ENCODE measurements at regions not wholly inside any gene's neighbourhood (a gene's known extent, or its start where the extent isn't known, plus 50 kb on each side); places are given as distances from the start of the nearest gene placed in this dataset.

DNA sequence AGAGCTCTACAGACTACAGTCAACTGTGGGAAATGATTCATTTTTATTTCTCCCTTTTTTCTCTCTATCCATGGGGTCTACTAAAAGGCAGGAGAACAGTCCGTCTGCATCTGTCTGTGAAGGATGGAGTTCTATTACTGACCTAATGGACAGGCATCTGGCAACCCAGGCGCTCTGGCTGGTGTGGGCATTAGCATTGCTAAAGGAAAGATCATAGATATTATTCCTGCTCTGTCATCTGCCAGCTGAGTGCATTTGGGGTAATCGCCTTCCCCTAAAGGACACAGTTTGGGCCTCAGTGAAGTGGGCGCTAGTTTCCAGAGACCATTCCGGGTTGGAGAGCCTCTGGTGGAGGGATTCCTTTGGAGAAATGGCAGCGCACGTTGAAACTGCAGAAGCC lies 201.3 kb upstream of the TCERG1L start (continued):
- TF ChIP-seq FOXK2 (IDR thresholded peaks at IDR 0.05), result no peak
- no peak for TF ChIP-seq MXI1 (IDR thresholded peaks at IDR 0.05; ENCODE audit: low read depth, low read length)
- no peak for TF ChIP-seq TBL1XR1 (IDR thresholded peaks at IDR 0.05; ENCODE audit: low read depth, low read length)

DNA sequence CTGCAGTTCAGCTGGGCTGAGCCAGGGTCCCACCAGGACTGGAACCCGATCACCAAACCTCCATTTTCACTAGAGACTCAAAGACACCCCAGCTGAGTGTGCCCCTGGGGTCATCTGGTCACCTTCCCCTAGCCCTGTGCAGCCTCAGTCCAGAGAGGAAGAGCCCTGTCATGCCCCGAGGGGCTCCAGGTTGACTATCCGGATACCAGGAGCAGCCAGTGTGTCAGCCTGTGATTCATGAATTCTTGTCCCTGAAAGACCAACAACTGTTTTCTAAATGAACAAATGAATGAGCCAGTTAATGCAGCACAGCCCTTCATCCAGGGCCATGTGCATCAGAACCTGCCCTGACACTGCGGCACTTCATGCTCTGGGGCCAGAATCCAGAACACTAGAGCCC lies 201.9 kb upstream of the TCERG1L start:
- Histone ChIP-seq H3K36me3 (ENCODE audit: control insufficient read depth in 2 of 2, insufficient read depth in 2 of 2, low read length in 1 of 2) (no peaks in the 10 kb centered on the region), H3K4me1 (ENCODE audit: control insufficient read depth, insufficient read depth, low read length) (no peaks in the 10 kb centered on the region), H2AFZ (ENCODE audit: control insufficient read depth, low read depth, low read length) (no peak overlapping the region), H3K4me3 (no peak overlapping the region), H3K27me3 (replicated peaks in 1 of 2; ENCODE audit: control insufficient read depth in 2 of 2, insufficient read depth in 2 of 2, low read length in 1 of 2) (no peaks in the 10 kb centered on the region), H4K20me1 (ENCODE audit: control insufficient read depth, insufficient read depth) (no peaks in the 10 kb centered on the region), H3K4me2 (ENCODE audit: control insufficient read depth, insufficient read depth) (no peak overlapping the region), H3K9ac (ENCODE audit: control insufficient read depth, insufficient read depth, low read length) (no peak overlapping the region), H3K9me3 (replicated peaks; ENCODE audit: control insufficient read depth, insufficient read depth, low read length) (no peaks in the 10 kb centered on the region; the same call in 2 of the 3 replicates), H3K27ac (ENCODE audit: control insufficient read depth, insufficient read depth) (no peak overlapping the region), H3K79me2 (ENCODE audit: control insufficient read depth, insufficient read depth, low read length) (no peaks in the 10 kb centered on the region)
- POLR2A ChIA-PET, result no interaction called here
- DNase-seq (ENCODE audit: low read depth, low spot score), result no peak
- RAD21 ChIA-PET (ENCODE audit: unreplicated experiment), result no interaction called here
- TF ChIP-seq, protein P1, sequence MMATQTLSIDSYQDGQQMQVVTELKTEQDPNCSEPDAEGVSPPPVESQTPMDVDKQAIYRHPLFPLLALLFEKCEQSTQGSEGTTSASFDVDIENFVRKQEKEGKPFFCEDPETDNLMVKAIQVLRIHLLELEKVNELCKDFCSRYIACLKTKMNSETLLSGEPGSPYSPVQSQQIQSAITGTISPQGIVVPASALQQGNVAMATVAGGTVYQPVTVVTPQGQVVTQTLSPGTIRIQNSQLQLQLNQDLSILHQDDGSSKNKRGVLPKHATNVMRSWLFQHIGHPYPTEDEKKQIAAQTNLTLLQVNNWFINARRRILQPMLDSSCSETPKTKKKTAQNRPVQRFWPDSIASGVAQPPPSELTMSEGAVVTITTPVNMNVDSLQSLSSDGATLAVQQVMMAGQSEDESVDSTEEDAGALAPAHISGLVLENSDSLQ (IDR thresholded peaks at IDR 0.05), result no peak
- TF ChIP-seq ZBED1 (IDR thresholded peaks at IDR 0.05; ENCODE audit: borderline replicate concordance), result no peak
- no peak for TF ChIP-seq JUNB (IDR thresholded peaks at IDR 0.05)
- TF ChIP-seq, protein P2, sequence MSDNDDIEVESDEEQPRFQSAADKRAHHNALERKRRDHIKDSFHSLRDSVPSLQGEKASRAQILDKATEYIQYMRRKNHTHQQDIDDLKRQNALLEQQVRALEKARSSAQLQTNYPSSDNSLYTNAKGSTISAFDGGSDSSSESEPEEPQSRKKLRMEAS (IDR thresholded peaks at IDR 0.05; ENCODE audit: low read depth, low read length), result no peak
- TF ChIP-seq CREM (IDR thresholded peaks at IDR 0.05; ENCODE audit: low read depth), result no peak
- no peak for TF ChIP-seq MXI1 (IDR thresholded peaks at IDR 0.05; ENCODE audit: low read depth, low read length)
- no peak for TF ChIP-seq RAD51 (IDR thresholded peaks at IDR 0.05)
- TF ChIP-seq, protein P3, sequence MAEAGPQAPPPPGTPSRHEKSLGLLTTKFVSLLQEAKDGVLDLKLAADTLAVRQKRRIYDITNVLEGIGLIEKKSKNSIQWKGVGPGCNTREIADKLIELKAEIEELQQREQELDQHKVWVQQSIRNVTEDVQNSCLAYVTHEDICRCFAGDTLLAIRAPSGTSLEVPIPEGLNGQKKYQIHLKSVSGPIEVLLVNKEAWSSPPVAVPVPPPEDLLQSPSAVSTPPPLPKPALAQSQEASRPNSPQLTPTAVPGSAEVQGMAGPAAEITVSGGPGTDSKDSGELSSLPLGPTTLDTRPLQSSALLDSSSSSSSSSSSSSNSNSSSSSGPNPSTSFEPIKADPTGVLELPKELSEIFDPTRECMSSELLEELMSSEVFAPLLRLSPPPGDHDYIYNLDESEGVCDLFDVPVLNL (IDR thresholded peaks at IDR 0.05; ENCODE audit: low read depth, low read length), result no peak
- no peak for TF ChIP-seq WRNIP1 (IDR thresholded peaks at IDR 0.05; ENCODE audit: borderline replicate concordance, low read depth, low read length)
- no peak for TF ChIP-seq EED (IDR thresholded peaks at IDR 0.05; ENCODE audit: low read depth)
- TF ChIP-seq ZSCAN29 (IDR thresholded peaks at IDR 0.05), result no peak
- no peak for TF ChIP-seq TBL1XR1 (IDR thresholded peaks at IDR 0.05; ENCODE audit: low read depth, low read length)
- TF ChIP-seq CHD2 (IDR thresholded peaks at IDR 0.05; ENCODE audit: borderline replicate concordance, low read depth, low read length), result no peak
- TF ChIP-seq, protein P4, sequence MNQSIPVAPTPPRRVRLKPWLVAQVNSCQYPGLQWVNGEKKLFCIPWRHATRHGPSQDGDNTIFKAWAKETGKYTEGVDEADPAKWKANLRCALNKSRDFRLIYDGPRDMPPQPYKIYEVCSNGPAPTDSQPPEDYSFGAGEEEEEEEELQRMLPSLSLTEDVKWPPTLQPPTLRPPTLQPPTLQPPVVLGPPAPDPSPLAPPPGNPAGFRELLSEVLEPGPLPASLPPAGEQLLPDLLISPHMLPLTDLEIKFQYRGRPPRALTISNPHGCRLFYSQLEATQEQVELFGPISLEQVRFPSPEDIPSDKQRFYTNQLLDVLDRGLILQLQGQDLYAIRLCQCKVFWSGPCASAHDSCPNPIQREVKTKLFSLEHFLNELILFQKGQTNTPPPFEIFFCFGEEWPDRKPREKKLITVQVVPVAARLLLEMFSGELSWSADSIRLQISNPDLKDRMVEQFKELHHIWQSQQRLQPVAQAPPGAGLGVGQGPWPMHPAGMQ (IDR thresholded peaks at IDR 0.05; ENCODE audit: borderline replicate concordance), result no peak
- no peak for TF ChIP-seq SP1 (IDR thresholded peaks at IDR 0.05; ENCODE audit: low read depth, low read length)
- TF ChIP-seq EGR1 (IDR thresholded peaks at IDR 0.05; ENCODE audit: borderline replicate concordance in 1 of 2, low read depth in 2 of 2, low read length in 2 of 2), result no peak
- SMC1A ChIA-PET (ENCODE audit: uncharacterized antibody, unreplicated experiment), result no interaction called here
- 33% methylated on average over 4 of the region's 4 CpGs for WGBS (ENCODE audit: insufficient coverage, insufficient replicate concordance, low lambda C conversion rate, missing lambda C conversion rate)
- in situ Hi-C loops (cut with MboI) (no loop called here), intact Hi-C loops (cut with micrococcal nuclease; ENCODE audit: unreplicated experiment) (no loop called here)
- CTCF ChIA-PET, result no interaction called here
- BruUV-seq (replicated peaks), result no TSS peak
- no peak for ATAC-seq
- no peak for FAIRE-seq
